ENCODE measurements at regions not wholly inside any gene's neighbourhood (a gene's known extent, or its start where the extent isn't known, plus 50 kb on each side); places are given as distances from the start of the nearest gene placed in this dataset.

- no peaks in the 10 kb centered on the region for H3K27me3 ChIP-seq
- H3K9me3 ChIP-seq, result no peaks in the 10 kb centered on the region
- no peaks in the 10 kb centered on the region for H3K36me3 ChIP-seq (ENCODE audit: low read depth, missing control alignments)
- intact Hi-C loops (cut with DNase I; ENCODE audit: low total_unique reads), result no loop called here
- peak; percentile 63 for DNase-seq
- TF ChIP-seq CTCF (IDR thresholded peaks at IDR 0.05) (no peak), POLR2A (IDR thresholded peaks at IDR 0.05) (no peak)
- 51 to 63% methylated on average over 9 of the region's 9 CpGs for WGBS, 2 donors
- H3K4me3 ChIP-seq, result no peak overlapping the region
- peak overlapping the region; percentile 13 to 82 for H3K27ac ChIP-seq
- peaks cover 28% of the 10 kb centered on the region for H3K4me1 ChIP-seq
Measured at GRCh38 chr2:217248312-217248935, 388.6 kb upstream of the TNP1 start.

GRCh38 chr2:217247476-217247875 lies 387.6 kb upstream of the TNP1 start:
- 84 to 86% methylated on average over 6 to 8 of the region's 8 CpGs for WGBS, 2 donors
- no peak for DNase-seq

GRCh38 chr2:217246108-217246507 lies 386.2 kb upstream of the TNP1 start:
- H3K36me3 ChIP-seq (ENCODE audit: low read depth, missing control alignments), result no peaks in the 10 kb centered on the region
- H3K27ac ChIP-seq, result no peak overlapping the region
- 89 to 93% methylated on average over 6 of the region's 6 CpGs for WGBS, 2 donors
- H3K27me3 ChIP-seq, result no peaks in the 10 kb centered on the region
- H3K4me3 ChIP-seq, result no peak overlapping the region
- H3K4me1 ChIP-seq, result peaks cover 28% of the 10 kb centered on the region
- no peak for TF ChIP-seq POLR2A (IDR thresholded peaks at IDR 0.05)
- TF ChIP-seq CTCF (IDR thresholded peaks at IDR 0.05), result no peak
- H3K9me3 ChIP-seq, result no peaks in the 10 kb centered on the region
- intact Hi-C loops (cut with DNase I; ENCODE audit: low total_unique reads), result no loop called here
- DNase-seq, result no peak

More at GRCh38 chr2:217247476-217247875, 387.6 kb upstream of the TNP1 start:
- Histone ChIP-seq H3K27me3 (no peaks in the 10 kb centered on the region), H3K4me3 (no peak overlapping the region), H3K27ac (peak overlapping the region; percentile 13 to 82), H3K9me3 (no peaks in the 10 kb centered on the region), H3K4me1 (peaks cover 28% of the 10 kb centered on the region), H3K36me3 (ENCODE audit: low read depth, missing control alignments) (no peaks in the 10 kb centered on the region)
- TF ChIP-seq POLR2A (IDR thresholded peaks at IDR 0.05), result no peak
- no peak for TF ChIP-seq CTCF (IDR thresholded peaks at IDR 0.05)
- intact Hi-C loops (cut with DNase I; ENCODE audit: low total_unique reads), result no loop called here

GRCh38 chr2:217244815-217245214 lies 385.0 kb upstream of the TNP1 start:
- DNase-seq, result no peak
- intact Hi-C loops (cut with DNase I; ENCODE audit: low total_unique reads), result no loop called here
- Histone ChIP-seq H3K27me3 (no peaks in the 10 kb centered on the region), H3K27ac (no peak overlapping the region), H3K4me3 (no peak overlapping the region), H3K36me3 (ENCODE audit: low read depth, missing control alignments) (no peaks in the 10 kb centered on the region), H3K4me1 (peaks cover 19% of the 10 kb centered on the region), H3K9me3 (no peaks in the 10 kb centered on the region)
- TF ChIP-seq POLR2A (IDR thresholded peaks at IDR 0.05), result no peak
- TF ChIP-seq CTCF (IDR thresholded peaks at IDR 0.05), result no peak
- 84 to 89% methylated on average over 4 of the region's 4 CpGs for WGBS, 2 donors

- Histone ChIP-seq H3K36me3 (ENCODE audit: low read depth, missing control alignments) (no peaks in the 10 kb centered on the region), H3K9me3 (no peaks in the 10 kb centered on the region), H3K4me1 (peaks cover 8% of the 10 kb centered on the region), H3K27ac (no peak overlapping the region), H3K4me3 (no peak overlapping the region), H3K27me3 (no peaks in the 10 kb centered on the region)
- intact Hi-C loops (cut with DNase I; ENCODE audit: low total_unique reads), result no loop called here
- TF ChIP-seq CTCF (IDR thresholded peaks at IDR 0.05), result no peak
- no peak for DNase-seq
- 94 to 96% methylated on average over 3 of the region's 3 CpGs for WGBS, 2 donors
Measured at GRCh38 chr2:217242947-217243346, 383.1 kb upstream of the TNP1 start.

All from testis (tissue), 2 donors.